Mammary epithelial cell (primary cell): ENCODE measurements at regions not wholly inside any gene's neighbourhood (a gene's known extent, or its start where the extent isn't known, plus 50 kb on each side); places are given as distances from the start of the nearest gene placed in this dataset.
"Not testable (repeated sequence)": the region's sequence is repeated elsewhere in the genome, so short reads cannot be mapped to it uniquely, and the experiment has no call there.

Experiments
- EZH2 ChIP-seq: IDR thresholded peaks from 2 replicates; pipeline ENCODE4 v1.6.1; 2012; ENCODE audit warnings: low read length, inconsistent platforms, borderline replicate concordance
- TF ChIP-seq, protein P1 (sequence below), 2 donors: IDR thresholded peaks in 1 of 2; conservative IDR thresholded peaks in 1 of 2; 2 replicates each; pipeline ENCODE4 v1.5.1; 2011 to 2012; ENCODE audit warnings: inconsistent platforms in 2 of 2, low read length in 2 of 2, mild to moderate bottlenecking in 2 of 2, control low read depth in 1 of 2, low read depth in 1 of 2; ENCODE audit not compliant: insufficient read depth in 1 of 2; ENCODE audit errors: extremely low read depth in 1 of 2

DNA sequence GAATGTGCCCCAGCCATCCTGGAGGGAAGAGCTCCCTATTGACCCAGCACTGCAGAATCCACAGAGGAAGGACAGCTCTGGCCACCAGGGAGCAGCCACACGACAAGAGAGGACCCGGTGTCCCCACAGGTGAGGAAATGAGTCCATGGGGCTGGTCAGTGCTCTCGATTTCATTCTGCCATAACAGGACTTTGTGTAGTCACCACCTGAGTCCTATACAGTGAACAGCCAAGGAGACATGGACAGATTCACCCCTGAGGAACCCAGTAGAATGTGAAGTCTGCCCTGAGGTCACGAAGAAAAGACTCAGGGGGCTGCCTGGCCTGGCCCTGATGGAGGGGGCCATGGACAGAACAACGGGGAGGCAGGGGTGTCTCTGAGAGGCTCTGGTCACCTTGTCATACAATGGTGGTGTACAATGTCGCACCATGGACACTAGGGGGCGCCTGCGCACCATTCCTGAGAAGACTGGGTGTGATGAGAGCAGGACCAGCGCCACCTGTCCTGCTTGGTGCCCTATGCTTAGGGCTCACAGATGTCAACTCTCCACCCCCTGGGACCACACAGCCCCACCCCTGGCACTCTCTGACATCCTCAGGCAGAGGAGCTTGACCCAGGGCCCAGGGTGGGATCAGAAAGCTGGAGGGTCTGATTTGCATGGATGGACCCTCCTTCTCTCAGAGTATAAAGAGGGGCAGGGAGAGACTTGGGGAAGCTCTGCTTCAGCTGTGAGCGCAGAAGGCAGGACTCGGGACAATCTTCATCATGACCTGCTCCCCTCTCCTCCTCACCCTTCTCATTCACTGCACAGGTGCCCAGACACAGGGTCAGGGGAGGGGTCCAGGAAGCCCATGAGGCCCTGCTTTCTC is 77.4 kb downstream of the VPREB1 start:
- TF ChIP-seq, protein P1, sequence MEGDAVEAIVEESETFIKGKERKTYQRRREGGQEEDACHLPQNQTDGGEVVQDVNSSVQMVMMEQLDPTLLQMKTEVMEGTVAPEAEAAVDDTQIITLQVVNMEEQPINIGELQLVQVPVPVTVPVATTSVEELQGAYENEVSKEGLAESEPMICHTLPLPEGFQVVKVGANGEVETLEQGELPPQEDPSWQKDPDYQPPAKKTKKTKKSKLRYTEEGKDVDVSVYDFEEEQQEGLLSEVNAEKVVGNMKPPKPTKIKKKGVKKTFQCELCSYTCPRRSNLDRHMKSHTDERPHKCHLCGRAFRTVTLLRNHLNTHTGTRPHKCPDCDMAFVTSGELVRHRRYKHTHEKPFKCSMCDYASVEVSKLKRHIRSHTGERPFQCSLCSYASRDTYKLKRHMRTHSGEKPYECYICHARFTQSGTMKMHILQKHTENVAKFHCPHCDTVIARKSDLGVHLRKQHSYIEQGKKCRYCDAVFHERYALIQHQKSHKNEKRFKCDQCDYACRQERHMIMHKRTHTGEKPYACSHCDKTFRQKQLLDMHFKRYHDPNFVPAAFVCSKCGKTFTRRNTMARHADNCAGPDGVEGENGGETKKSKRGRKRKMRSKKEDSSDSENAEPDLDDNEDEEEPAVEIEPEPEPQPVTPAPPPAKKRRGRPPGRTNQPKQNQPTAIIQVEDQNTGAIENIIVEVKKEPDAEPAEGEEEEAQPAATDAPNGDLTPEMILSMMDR (conservative IDR thresholded peaks at IDR 0.05 in 1 of 2, IDR thresholded peaks at IDR 0.05 in 1 of 2; ENCODE audit: extremely low read depth in 1 of 2, insufficient read depth in 1 of 2, low read depth in 1 of 2, low read length in 2 of 2) = peak; percentile 70 to 84
- TF ChIP-seq EZH2 = not testable (repeated sequence)
